ENCODE measurements at regions not wholly inside any gene's neighbourhood (a gene's known extent, or its start where the extent isn't known, plus 50 kb on each side); places are given as distances from the start of the nearest gene placed in this dataset.

- no peak overlapping the region for H3K4me3 Mint-ChIP-seq
- peaks cover 13% of the 10 kb centered on the region for H3K4me1 Mint-ChIP-seq (ENCODE audit: low read depth)
- H3K27me3 Mint-ChIP-seq, result no peaks in the 10 kb centered on the region
- H3K36me3 Mint-ChIP-seq (ENCODE audit: low read depth), result no peaks in the 10 kb centered on the region
- H3K27ac Mint-ChIP-seq, result no peak overlapping the region
- H3K9me3 Mint-ChIP-seq, result peaks cover 19% of the 10 kb centered on the region
Observed at GRCh38 chr4:151940926-151941617, 180.3 kb upstream of the GATB start.

- peaks cover 15% of the 10 kb centered on the region for H3K9me3 Mint-ChIP-seq
- no peak overlapping the region for H3K27ac Mint-ChIP-seq
Observed at GRCh38 chr4:151940291-151940690, 179.5 kb upstream of the GATB start.

GRCh38 chr4:151939670-151940069 is 178.9 kb upstream of the GATB start:
- Mint-ChIP-seq H3K36me3 (ENCODE audit: low read depth) (no peaks in the 10 kb centered on the region), H3K9me3 (peaks cover 10% of the 10 kb centered on the region), H3K27me3 (no peaks in the 10 kb centered on the region), H3K27ac (no peak overlapping the region), H3K4me3 (no peak overlapping the region), H3K4me1 (ENCODE audit: low read depth) (peaks cover 13% of the 10 kb centered on the region)

More at GRCh38 chr4:151940291-151940690, 179.5 kb upstream of the GATB start:
- Mint-ChIP-seq H3K4me3 (no peak overlapping the region), H3K27me3 (no peaks in the 10 kb centered on the region), H3K36me3 (ENCODE audit: low read depth) (no peaks in the 10 kb centered on the region), H3K4me1 (ENCODE audit: low read depth) (peaks cover 13% of the 10 kb centered on the region)

- Mint-ChIP-seq H3K27ac (no peak overlapping the region), H3K36me3 (ENCODE audit: low read depth) (no peaks in the 10 kb centered on the region), H3K9me3 (no peaks in the 10 kb centered on the region), H3K4me3 (no peak overlapping the region), H3K27me3 (no peaks in the 10 kb centered on the region), H3K4me1 (ENCODE audit: low read depth) (peaks cover 3% of the 10 kb centered on the region)
Observed at GRCh38 chr4:151935411-151935810, 174.6 kb upstream of the GATB start.

- H3K4me1 Mint-ChIP-seq (ENCODE audit: low read depth), result no peaks in the 10 kb centered on the region
- no peak overlapping the region for H3K4me3 Mint-ChIP-seq
- no peaks in the 10 kb centered on the region for H3K9me3 Mint-ChIP-seq
- no peaks in the 10 kb centered on the region for H3K36me3 Mint-ChIP-seq (ENCODE audit: low read depth)
- no peak overlapping the region for H3K27ac Mint-ChIP-seq
- no peaks in the 10 kb centered on the region for H3K27me3 Mint-ChIP-seq
Observed at GRCh38 chr4:151934766-151935165, 174.0 kb upstream of the GATB start.

GRCh38 chr4:151933122-151933827 is 172.5 kb upstream of the GATB start:
- H3K27me3 Mint-ChIP-seq, result no peaks in the 10 kb centered on the region
- no peaks in the 10 kb centered on the region for H3K9me3 Mint-ChIP-seq
- no peaks in the 10 kb centered on the region for H3K4me1 Mint-ChIP-seq (ENCODE audit: low read depth)
- no peak overlapping the region for H3K27ac Mint-ChIP-seq
- H3K4me3 Mint-ChIP-seq, result no peak overlapping the region
- no peaks in the 10 kb centered on the region for H3K36me3 Mint-ChIP-seq (ENCODE audit: low read depth)

- Mint-ChIP-seq H3K36me3 (ENCODE audit: low read depth) (no peaks in the 10 kb centered on the region), H3K27me3 (no peaks in the 10 kb centered on the region), H3K9me3 (peaks cover under 1% of the 10 kb centered on the region), H3K4me3 (no peak overlapping the region), H3K4me1 (ENCODE audit: low read depth) (no peaks in the 10 kb centered on the region), H3K27ac (no peak overlapping the region)
Observed at GRCh38 chr4:151931563-151931962, 170.8 kb upstream of the GATB start.

- no peaks in the 10 kb centered on the region for H3K36me3 Mint-ChIP-seq (ENCODE audit: low read depth)
- H3K9me3 Mint-ChIP-seq, result peaks cover 3% of the 10 kb centered on the region
- H3K27ac Mint-ChIP-seq, result no peak overlapping the region
Observed at GRCh38 chr4:151930372-151930771, 169.6 kb upstream of the GATB start.

GRCh38 chr4:151928112-151928511 is 167.3 kb upstream of the GATB start:
- H3K36me3 Mint-ChIP-seq (ENCODE audit: low read depth), result no peaks in the 10 kb centered on the region
- H3K4me3 Mint-ChIP-seq, result no peak overlapping the region
- H3K4me1 Mint-ChIP-seq (ENCODE audit: low read depth), result no peaks in the 10 kb centered on the region
- no peaks in the 10 kb centered on the region for H3K27me3 Mint-ChIP-seq
- H3K9me3 Mint-ChIP-seq, result peaks cover 3% of the 10 kb centered on the region
- H3K27ac Mint-ChIP-seq, result no peak overlapping the region

More at GRCh38 chr4:151930372-151930771, 169.6 kb upstream of the GATB start:
- H3K4me1 Mint-ChIP-seq (ENCODE audit: low read depth), result no peaks in the 10 kb centered on the region
- H3K4me3 Mint-ChIP-seq, result no peak overlapping the region
- no peaks in the 10 kb centered on the region for H3K27me3 Mint-ChIP-seq

- no peak overlapping the region for H3K4me3 Mint-ChIP-seq
- peaks cover 3% of the 10 kb centered on the region for H3K27me3 Mint-ChIP-seq
- H3K36me3 Mint-ChIP-seq (ENCODE audit: low read depth), result no peaks in the 10 kb centered on the region
- H3K4me1 Mint-ChIP-seq (ENCODE audit: low read depth), result peaks cover 10% of the 10 kb centered on the region
- H3K27ac Mint-ChIP-seq, result no peak overlapping the region
- H3K9me3 Mint-ChIP-seq, result peaks cover 3% of the 10 kb centered on the region
Observed at GRCh38 chr4:151922811-151923210, 162.0 kb upstream of the GATB start.

GRCh38 chr4:151922306-151922705 is 161.5 kb upstream of the GATB start:
- H3K36me3 Mint-ChIP-seq (ENCODE audit: low read depth), result no peaks in the 10 kb centered on the region
- H3K27ac Mint-ChIP-seq, result no peak overlapping the region
- H3K9me3 Mint-ChIP-seq, result peaks cover 3% of the 10 kb centered on the region
- peaks cover 10% of the 10 kb centered on the region for H3K4me1 Mint-ChIP-seq (ENCODE audit: low read depth)
- peaks cover 3% of the 10 kb centered on the region for H3K27me3 Mint-ChIP-seq
- H3K4me3 Mint-ChIP-seq, result no peak overlapping the region

- no peaks in the 10 kb centered on the region for H3K36me3 Mint-ChIP-seq (ENCODE audit: low read depth)
- H3K27me3 Mint-ChIP-seq, result peaks cover 3% of the 10 kb centered on the region
- H3K9me3 Mint-ChIP-seq, result peaks cover 3% of the 10 kb centered on the region
- H3K4me1 Mint-ChIP-seq (ENCODE audit: low read depth), result peaks cover 13% of the 10 kb centered on the region
- H3K4me3 Mint-ChIP-seq, result no peak overlapping the region
- no peak overlapping the region for H3K27ac Mint-ChIP-seq
Observed at GRCh38 chr4:151921811-151922210, 161.0 kb upstream of the GATB start.

- H3K4me1 Mint-ChIP-seq (ENCODE audit: low read depth), result peaks cover 17% of the 10 kb centered on the region
- peaks cover under 1% of the 10 kb centered on the region for H3K9me3 Mint-ChIP-seq
- H3K27ac Mint-ChIP-seq, result no peak overlapping the region
- H3K27me3 Mint-ChIP-seq, result peaks cover 3% of the 10 kb centered on the region
- H3K4me3 Mint-ChIP-seq, result no peak overlapping the region
- no peaks in the 10 kb centered on the region for H3K36me3 Mint-ChIP-seq (ENCODE audit: low read depth)
Observed at GRCh38 chr4:151921386-151921785, 160.6 kb upstream of the GATB start.

- H3K27me3 Mint-ChIP-seq, result no peaks in the 10 kb centered on the region
- no peaks in the 10 kb centered on the region for H3K36me3 Mint-ChIP-seq (ENCODE audit: low read depth)
- H3K4me1 Mint-ChIP-seq (ENCODE audit: low read depth), result peaks cover 17% of the 10 kb centered on the region
- H3K4me3 Mint-ChIP-seq, result no peak overlapping the region
- no peak overlapping the region for H3K27ac Mint-ChIP-seq
- no peaks in the 10 kb centered on the region for H3K9me3 Mint-ChIP-seq
Observed at GRCh38 chr4:151917145-151917734, 156.4 kb upstream of the GATB start.

- Mint-ChIP-seq H3K27me3 (no peaks in the 10 kb centered on the region), H3K27ac (no peak overlapping the region), H3K4me3 (no peak overlapping the region), H3K4me1 (ENCODE audit: low read depth) (peaks cover 13% of the 10 kb centered on the region), H3K36me3 (ENCODE audit: low read depth) (no peaks in the 10 kb centered on the region), H3K9me3 (no peaks in the 10 kb centered on the region)
Observed at GRCh38 chr4:151912632-151913031, 151.8 kb upstream of the GATB start.
